C4-2B (cell line): ENCODE measurements at regions not wholly inside any gene's neighbourhood (a gene's known extent, or its start where the extent isn't known, plus 50 kb on each side); places are given as distances from the start of the nearest gene placed in this dataset.

Experiments
- H3K27ac ChIP-seq: fragments of 450-650 bp; 2 replicates; pipeline ENCODE4 v1.5.1; 2017
- CTCF ChIP-seq: fragments of 450-650 bp; conservative IDR thresholded peaks from 2 replicates; pipeline ENCODE4 v1.5.1; 2017; ENCODE audit warnings: mild to moderate bottlenecking
- ZFX ChIP-seq: fragments of 450-650 bp; IDR thresholded peaks from 2 replicates; pipeline ENCODE4 v1.6.1; 2017

- TF ChIP-seq CTCF (no peak), ZFX (no peak)
- H3K27ac ChIP-seq: no peak overlapping the region
Observed at GRCh38 chr2:67806816-67807215, 256.0 kb downstream of the C1D start.

- TF ChIP-seq CTCF (no peak), ZFX (no peak)
- no peak overlapping the region for H3K27ac ChIP-seq
Observed at GRCh38 chr2:67808112-67808511, 254.7 kb downstream of the C1D start.

- TF ChIP-seq CTCF (no peak), ZFX (no peak)
- no peak overlapping the region for H3K27ac ChIP-seq
Observed at GRCh38 chr2:67812682-67813081, 250.1 kb downstream of the C1D start.

GRCh38 chr2:67823726-67824125 is 239.1 kb downstream of the C1D start:
- H3K27ac ChIP-seq: no peak overlapping the region
- TF ChIP-seq ZFX: no peak
- no peak for TF ChIP-seq CTCF

- no peak for TF ChIP-seq ZFX
- no peak for TF ChIP-seq CTCF
- no peak overlapping the region for H3K27ac ChIP-seq
Observed at GRCh38 chr2:67824186-67824585, 238.6 kb downstream of the C1D start.

GRCh38 chr2:67825476-67825875 is 237.3 kb downstream of the C1D start:
- no peak overlapping the region for H3K27ac ChIP-seq
- no peak for TF ChIP-seq CTCF

- TF ChIP-seq ZFX (no peak), CTCF (no peak)
Observed at GRCh38 chr2:67828066-67828465, 234.7 kb downstream of the C1D start.

More at GRCh38 chr2:67828066-67828465, 234.7 kb downstream of the C1D start:
- H3K27ac ChIP-seq: no peak overlapping the region
